GM12872 (cell line): ENCODE measurements at regions not wholly inside any gene's neighbourhood (a gene's known extent, or its start where the extent isn't known, plus 50 kb on each side); places are given as distances from the start of the nearest gene placed in this dataset.

Experiments used
- CTCF ChIP-seq: IDR thresholded peaks from 3 replicates; pipeline ENCODE4 v1.5.1; 2011; ENCODE audit warnings: low read depth, mild to moderate bottlenecking, low read length, moderate library complexity; ENCODE audit not compliant: insufficient read depth

DNA sequence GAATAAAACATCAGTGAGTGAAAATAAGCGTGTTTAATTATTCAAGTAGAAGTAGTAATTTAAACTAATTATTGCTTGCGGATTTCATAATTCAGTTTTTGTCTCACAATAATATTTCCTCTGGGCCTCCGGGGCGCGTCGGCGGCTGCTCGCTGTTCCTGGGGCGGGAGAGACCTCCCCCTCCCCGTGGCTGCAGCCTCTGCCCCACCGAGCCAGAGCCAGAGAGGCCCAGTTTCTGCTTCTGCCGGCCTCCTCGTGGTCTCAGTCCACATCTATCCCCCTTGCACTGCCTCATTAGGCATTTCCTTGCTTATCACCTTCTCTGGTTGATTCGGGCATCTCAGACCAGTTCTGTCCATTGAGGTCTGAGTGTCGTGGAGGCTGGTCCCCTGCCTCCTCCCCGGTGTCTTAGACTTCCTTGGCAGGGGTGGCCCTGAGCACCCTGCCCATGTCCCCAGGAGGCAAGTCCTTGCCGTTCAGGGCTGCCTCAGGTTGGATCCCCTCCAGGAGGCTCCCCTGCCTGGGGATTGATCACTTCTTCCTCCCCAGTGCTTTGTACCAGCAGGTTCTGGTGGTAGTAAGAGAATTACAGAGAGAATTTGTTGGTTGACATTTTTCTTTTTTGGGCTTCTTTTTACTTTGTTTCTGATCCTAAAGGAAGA lies 78.0 kb downstream of the SLC25A47 start:
- TF ChIP-seq CTCF, result no peak

DNA sequence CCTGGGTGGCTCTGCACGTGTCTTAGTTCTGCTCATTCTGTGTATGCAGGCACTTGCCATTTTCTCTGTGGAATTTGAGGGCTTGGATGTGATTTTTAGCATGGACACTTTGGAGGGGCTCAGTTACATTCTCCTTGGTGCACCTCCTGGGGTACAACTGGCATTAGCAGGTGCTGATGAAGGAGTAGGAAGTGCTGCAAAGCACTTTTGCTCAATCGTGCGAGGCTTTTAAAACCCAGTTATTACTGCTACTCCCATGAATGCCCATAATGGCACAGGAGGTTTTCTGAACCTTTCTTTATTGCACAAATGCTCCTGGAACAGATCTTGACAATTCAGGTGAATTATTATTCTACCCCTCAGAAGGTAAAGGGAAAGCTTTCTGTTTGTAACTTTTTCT lies 78.7 kb downstream of the SLC25A47 start:
- TF ChIP-seq CTCF, result no peak

GRCh38 chr14:100402631-100403030 lies 79.5 kb downstream of the SLC25A47 start:
- TF ChIP-seq CTCF, result no peak

DNA sequence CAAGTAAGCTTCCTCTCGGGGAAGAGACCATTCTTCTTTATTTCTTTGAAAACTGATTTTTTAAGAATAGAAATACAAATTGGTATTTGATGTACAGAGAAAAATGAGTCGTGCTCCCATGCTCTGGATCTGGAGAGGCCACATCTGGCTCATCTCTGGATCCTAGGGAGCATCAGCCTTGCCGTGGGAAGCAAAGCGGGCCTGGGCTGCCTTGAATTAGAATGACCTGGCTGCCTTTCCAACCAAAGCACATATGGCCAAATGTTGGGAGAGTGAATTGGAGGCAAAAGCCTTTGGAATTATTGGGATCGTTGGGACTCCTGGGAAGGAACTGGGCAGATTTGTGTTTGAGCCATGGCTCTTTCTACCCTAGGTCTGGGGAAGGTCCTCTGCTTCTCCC lies 80.0 kb downstream of the SLC25A47 start:
- no peak for TF ChIP-seq CTCF

DNA sequence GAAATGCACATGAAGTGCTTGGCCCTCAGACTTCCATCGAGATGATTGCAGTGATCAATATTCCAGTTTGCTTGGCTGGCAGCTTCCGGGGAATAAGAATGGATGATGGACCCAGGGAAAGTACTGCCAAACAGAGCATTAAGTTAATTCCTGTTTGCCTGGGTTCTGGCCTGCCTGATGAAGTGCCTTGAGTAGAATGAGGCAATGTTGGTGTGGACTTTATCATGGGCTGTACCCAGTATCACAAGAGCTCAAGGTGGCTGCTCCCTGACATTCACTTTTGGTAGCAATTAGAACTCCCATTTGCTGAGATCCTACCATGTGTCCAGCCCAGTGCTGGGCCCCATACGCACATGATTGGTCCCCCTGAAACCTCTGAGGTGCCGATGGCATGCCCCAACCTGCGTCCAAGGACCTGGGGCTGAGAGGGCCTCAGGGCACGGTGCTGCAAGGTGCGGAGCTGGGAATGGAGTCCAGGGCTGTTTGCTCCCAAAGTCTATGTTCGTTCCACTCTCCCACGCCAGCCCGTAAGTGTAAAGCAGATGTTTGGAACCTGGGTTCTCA lies 80.7 kb downstream of the SLC25A47 start:
- TF ChIP-seq CTCF, result no peak

DNA sequence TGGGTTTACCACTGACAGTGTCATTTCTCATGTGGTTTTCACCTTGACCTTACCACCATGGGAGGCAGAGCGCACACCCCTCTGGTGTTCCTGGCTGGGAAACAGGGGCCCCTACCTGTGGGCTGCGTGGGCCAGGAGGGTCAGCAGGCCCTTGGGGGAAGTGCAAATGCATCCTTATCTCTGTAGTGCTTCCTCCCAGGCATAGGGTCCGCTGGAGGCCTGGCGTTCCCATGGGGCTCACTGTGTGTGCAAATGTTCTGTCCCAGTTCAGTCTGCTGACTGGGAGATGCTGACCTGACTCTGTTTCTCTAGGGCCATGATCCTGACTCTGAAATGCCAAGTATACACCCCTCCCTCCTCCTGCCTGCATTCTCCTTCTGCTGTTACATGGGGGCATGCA lies 81.3 kb downstream of the SLC25A47 start:
- TF ChIP-seq CTCF, result no peak

DNA sequence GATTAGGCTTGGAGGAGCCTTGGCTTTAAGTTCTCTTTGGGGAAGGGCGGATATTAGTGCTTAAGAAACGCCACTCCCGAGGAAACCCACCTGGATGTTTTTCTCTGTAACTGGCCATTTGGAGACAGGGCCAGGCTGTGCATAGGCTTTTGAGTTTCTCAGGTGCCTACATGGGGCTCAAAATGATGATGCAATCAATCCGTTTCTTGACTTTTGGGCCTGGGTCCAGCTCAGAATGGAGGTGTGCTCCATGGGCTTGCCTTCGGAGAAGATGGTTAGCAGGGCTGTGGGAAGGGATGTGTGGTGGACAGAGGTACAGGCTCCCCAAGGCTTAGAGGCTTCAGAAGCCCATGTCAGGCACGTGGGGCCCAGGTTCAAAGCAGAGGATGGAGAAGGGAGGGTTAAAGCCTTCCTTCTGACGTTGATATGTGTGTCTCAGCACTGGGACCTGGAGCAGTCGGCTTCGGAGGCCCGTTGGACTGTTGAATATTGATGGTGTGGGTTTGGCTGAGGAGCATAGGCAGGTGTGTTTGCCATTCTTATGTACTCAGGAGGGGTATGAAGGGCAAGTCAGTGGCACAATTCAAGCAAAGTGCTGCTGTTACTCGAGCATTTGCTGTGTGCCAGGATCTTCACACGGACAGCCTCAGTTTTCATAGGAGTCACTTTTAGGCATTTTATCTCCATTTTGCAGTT lies 82.8 kb downstream of the SLC25A47 start:
- TF ChIP-seq CTCF, result no peak
